DOHH2 (cell line): ENCODE measurements at regions not wholly inside any gene's neighbourhood (a gene's known extent, or its start where the extent isn't known, plus 50 kb on each side); places are given as distances from the start of the nearest gene placed in this dataset.

Experiments used
- CTCF ChIP-seq: fragments of 200-600 bp; sonication (generic); IDR thresholded peaks from one replicate; pipeline ENCODE4 v1.5.1; 2014; ENCODE audit warnings: antibody characterized with exemption, mild to moderate bottlenecking, low read depth, low read length; ENCODE audit not compliant: poor library complexity, severe bottlenecking
- EZH2phosphoT487 ChIP-seq: fragments of 200-600 bp; sonication (generic); IDR thresholded peaks from 2 replicates; pipeline ENCODE4 v1.6.1; 2017; ENCODE audit warnings: borderline replicate concordance, mild to moderate bottlenecking, antibody characterized with exemption, low read length, moderate library complexity, mixed read lengths

- TF ChIP-seq CTCF: no peak
- no peak for TF ChIP-seq EZH2phosphoT487
Measured at GRCh38 chr2:183426825-183427224, 302.6 kb downstream of the NUP35 start.
